Ishikawa (cell line): ENCODE measurements at regions not wholly inside any gene's neighbourhood (a gene's known extent, or its start where the extent isn't known, plus 50 kb on each side); places are given as distances from the start of the nearest gene placed in this dataset.

Source experiments
- CEBPB ChIP-seq: IDR thresholded peaks from 2 replicates; pipeline ENCODE4 v1.6.1; 2012
- CREB1 ChIP-seq: IDR thresholded peaks from 2 replicates; pipeline ENCODE4 v1.6.1; 2012; ENCODE audit warnings: low read depth
- EGR1 ChIP-seq: IDR thresholded peaks from 2 replicates; pipeline ENCODE4 v1.6.1; 2012
- EP300 ChIP-seq: IDR thresholded peaks from 2 replicates; pipeline ENCODE4 v1.6.1; 2012; ENCODE audit warnings: borderline replicate concordance
- FOXM1 ChIP-seq: IDR thresholded peaks from 2 replicates; pipeline ENCODE4 v1.6.1; 2012; ENCODE audit warnings: low read depth, borderline replicate concordance
- MAX ChIP-seq: IDR thresholded peaks from 2 replicates; pipeline ENCODE4 v1.6.1; 2012
- NFIC ChIP-seq: IDR thresholded peaks from 2 replicates; pipeline ENCODE4 v1.6.1; 2012
- RAD21 ChIP-seq: IDR thresholded peaks from 2 replicates; pipeline ENCODE4 v1.6.1; 2012; ENCODE audit warnings: low read depth
- REST ChIP-seq: IDR thresholded peaks from 2 replicates; pipeline ENCODE4 v1.6.1; 2012; ENCODE audit warnings: low read depth, mild to moderate bottlenecking
- TAF1 ChIP-seq: IDR thresholded peaks from 2 replicates; pipeline ENCODE4 v1.6.1; 2012; ENCODE audit warnings: low read depth, mild to moderate bottlenecking
- TCF12 ChIP-seq: IDR thresholded peaks from 2 replicates; pipeline ENCODE4 v1.6.1; 2012; ENCODE audit warnings: low read depth
- TEAD4 ChIP-seq: IDR thresholded peaks from 2 replicates; pipeline ENCODE4 v1.6.1; 2012
- USF1 ChIP-seq: IDR thresholded peaks from 2 replicates; pipeline ENCODE4 v1.6.1; 2012
- YY1 ChIP-seq: IDR thresholded peaks from 2 replicates; pipeline ENCODE4 v1.6.1; 2012; ENCODE audit warnings: low read depth
- ZBTB7A ChIP-seq: IDR thresholded peaks from 2 replicates; pipeline ENCODE4 v1.6.1; 2012; ENCODE audit warnings: low read depth

DNA sequence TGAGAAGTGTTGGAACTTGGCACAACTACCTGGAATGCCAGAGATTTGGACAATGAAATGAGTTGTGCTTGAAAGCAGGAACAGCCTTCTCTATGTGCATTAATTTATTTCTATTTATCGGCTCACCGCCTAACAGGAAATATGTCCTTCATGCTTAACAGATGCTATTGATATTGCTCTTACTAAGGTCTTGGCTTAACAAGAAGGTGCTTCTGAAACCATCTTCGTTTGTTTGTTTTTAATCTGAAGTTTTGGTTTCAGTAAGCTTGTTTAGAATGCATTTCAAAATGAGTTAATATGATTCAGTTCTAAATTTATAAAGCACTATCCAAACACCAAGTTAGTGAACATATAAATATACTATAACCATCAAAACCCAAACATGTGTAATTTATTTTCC, 898.3 kb upstream of the B3GALT2 start:
- TF ChIP-seq EP300 (no peak), TCF12 (no peak), RAD21 (no peak), MAX (no peak), FOXM1 (no peak), NFIC (no peak), TEAD4 (no peak), TAF1 (no peak), USF1 (no peak), CEBPB (no peak), CREB1 (no peak), ZBTB7A (no peak), YY1 (no peak), EGR1 (no peak), REST (no peak)

- no peak for TF ChIP-seq REST
- TF ChIP-seq RAD21 = no peak
- TF ChIP-seq TCF12 = no peak
- TF ChIP-seq ZBTB7A = no peak
- peak; percentile 78 for TF ChIP-seq NFIC
These were observed 895.0 kb upstream of the B3GALT2 start for GRCh38 chr1:194081444-194081843.

- no peak for TF ChIP-seq YY1
- TF ChIP-seq REST = no peak
- TF ChIP-seq FOXM1 = no peak
- TF ChIP-seq TCF12 = no peak
- no peak for TF ChIP-seq CEBPB
- TF ChIP-seq ZBTB7A = no peak
- no peak for TF ChIP-seq EGR1
- no peak for TF ChIP-seq NFIC
- no peak for TF ChIP-seq RAD21
- no peak for TF ChIP-seq EP300
- TF ChIP-seq CREB1 = no peak
- TF ChIP-seq TAF1 = no peak
- no peak for TF ChIP-seq USF1
- no peak for TF ChIP-seq MAX
- TF ChIP-seq TEAD4 = no peak
These were observed 894.4 kb upstream of the B3GALT2 start for GRCh38 chr1:194080826-194081225.

- TF ChIP-seq USF1 = no peak
- no peak for TF ChIP-seq YY1
- no peak for TF ChIP-seq RAD21
- TF ChIP-seq REST = no peak
- TF ChIP-seq CREB1 = no peak
- no peak for TF ChIP-seq EP300
- TF ChIP-seq TAF1 = no peak
- TF ChIP-seq NFIC = no peak
- TF ChIP-seq CEBPB = no peak
- TF ChIP-seq ZBTB7A = no peak
- TF ChIP-seq FOXM1 = no peak
- TF ChIP-seq EGR1 = no peak
- TF ChIP-seq TEAD4 = no peak
- no peak for TF ChIP-seq MAX
- no peak for TF ChIP-seq TCF12
These were observed 892.4 kb upstream of the B3GALT2 start for GRCh38 chr1:194078765-194079164.
